ENCODE measurements at regions not wholly inside any gene's neighbourhood (a gene's known extent, or its start where the extent isn't known, plus 50 kb on each side); places are given as distances from the start of the nearest gene placed in this dataset.

- TF ChIP-seq GABPA (IDR thresholded peaks at IDR 0.05 in 1 of 2, conservative IDR thresholded peaks at IDR 0.05 in 1 of 2) (no peak), FOXA2 (IDR thresholded peaks at IDR 0.05) (no peak), RXRA (IDR thresholded peaks at IDR 0.05) (no peak), YY1 (IDR thresholded peaks at IDR 0.05) (no peak)
- TF ChIP-seq, protein P1, sequence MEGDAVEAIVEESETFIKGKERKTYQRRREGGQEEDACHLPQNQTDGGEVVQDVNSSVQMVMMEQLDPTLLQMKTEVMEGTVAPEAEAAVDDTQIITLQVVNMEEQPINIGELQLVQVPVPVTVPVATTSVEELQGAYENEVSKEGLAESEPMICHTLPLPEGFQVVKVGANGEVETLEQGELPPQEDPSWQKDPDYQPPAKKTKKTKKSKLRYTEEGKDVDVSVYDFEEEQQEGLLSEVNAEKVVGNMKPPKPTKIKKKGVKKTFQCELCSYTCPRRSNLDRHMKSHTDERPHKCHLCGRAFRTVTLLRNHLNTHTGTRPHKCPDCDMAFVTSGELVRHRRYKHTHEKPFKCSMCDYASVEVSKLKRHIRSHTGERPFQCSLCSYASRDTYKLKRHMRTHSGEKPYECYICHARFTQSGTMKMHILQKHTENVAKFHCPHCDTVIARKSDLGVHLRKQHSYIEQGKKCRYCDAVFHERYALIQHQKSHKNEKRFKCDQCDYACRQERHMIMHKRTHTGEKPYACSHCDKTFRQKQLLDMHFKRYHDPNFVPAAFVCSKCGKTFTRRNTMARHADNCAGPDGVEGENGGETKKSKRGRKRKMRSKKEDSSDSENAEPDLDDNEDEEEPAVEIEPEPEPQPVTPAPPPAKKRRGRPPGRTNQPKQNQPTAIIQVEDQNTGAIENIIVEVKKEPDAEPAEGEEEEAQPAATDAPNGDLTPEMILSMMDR (IDR thresholded peaks at IDR 0.05; ENCODE audit: low read depth, low read length, missing input control): no peak
These were observed 152.7 kb upstream of the SYNDIG1 start (continued) for GRCh38 chr20:24316731-24317130.

DNA sequence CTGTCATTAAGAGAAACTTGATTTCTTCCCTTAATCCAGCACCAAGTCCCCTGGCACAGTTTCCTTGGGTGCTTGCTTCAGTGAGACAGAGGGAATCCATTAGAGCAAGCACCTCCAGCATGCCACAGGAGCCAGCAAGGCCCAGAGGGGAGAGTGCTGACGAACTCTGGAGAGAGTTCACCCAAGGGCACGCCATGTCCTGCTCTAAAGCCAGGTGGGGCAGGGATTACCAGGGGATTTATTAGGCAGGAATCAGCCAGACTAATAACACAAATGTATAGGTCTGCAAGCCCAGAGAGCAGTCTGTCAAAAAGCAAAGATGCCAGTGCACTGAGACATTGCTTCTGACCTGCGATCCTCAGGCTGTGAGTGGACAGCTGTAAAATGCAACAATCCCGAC, 155.4 kb upstream of the SYNDIG1 start:
- no peak for TF ChIP-seq RAD21 (IDR thresholded peaks at IDR 0.05)
- TF ChIP-seq EGR1 (IDR thresholded peaks at IDR 0.05; ENCODE audit: low read depth in 2 of 2): no peak
- no peak for DNase-seq (ENCODE audit: low spot score)
- Histone ChIP-seq H3K36me3 (ENCODE audit: control insufficient read depth in 4 of 4, insufficient read depth in 3 of 4, low read depth in 1 of 4, low read length in 3 of 4) (no peaks in the 10 kb centered on the region), H3K4me1 (ENCODE audit: control insufficient read depth in 4 of 4, insufficient read depth in 4 of 4, low read length in 3 of 4) (no peaks in the 10 kb centered on the region), H3K27ac (ENCODE audit: low read depth in 1 of 2, low read length in 2 of 2) (no peak overlapping the region), H3K9me3 (ENCODE audit: control insufficient read depth in 4 of 4, low read length in 3 of 4) (peaks cover 0 to 1% (median 0%) of the 10 kb centered on the region in 4 donors), H3K9ac (ENCODE audit: low read depth in 1 of 2, low read length in 2 of 2) (no peak overlapping the region), H3K4me3 (ENCODE audit: low read depth in 1 of 3, low read length in 3 of 3) (no peak overlapping the region), H3K27me3 (ENCODE audit: control insufficient read depth in 4 of 4, insufficient read depth in 4 of 4, low read length in 3 of 4) (peaks cover 0 to 4% (median 1%) of the 10 kb centered on the region in 4 donors)
- WGBS: 78% methylated on average over 4 of the region's 4 CpGs

- no peak overlapping the region for H3K9ac ChIP-seq (ENCODE audit: low read depth in 1 of 2, low read length in 2 of 2)
- no peak overlapping the region for H3K27ac ChIP-seq (ENCODE audit: low read depth in 1 of 2, low read length in 2 of 2)
- no peak for DNase-seq (ENCODE audit: low spot score)
- H3K36me3 ChIP-seq (ENCODE audit: control insufficient read depth in 4 of 4, insufficient read depth in 3 of 4, low read depth in 1 of 4, low read length in 3 of 4): no peaks in the 10 kb centered on the region
- no peaks in the 10 kb centered on the region for H3K4me1 ChIP-seq (ENCODE audit: control insufficient read depth in 4 of 4, insufficient read depth in 4 of 4, low read length in 3 of 4)
- TF ChIP-seq RAD21 (IDR thresholded peaks at IDR 0.05) (no peak), ZBTB33 (IDR thresholded peaks at IDR 0.05) (no peak), YY1 (IDR thresholded peaks at IDR 0.05) (no peak), HNF4A (conservative IDR thresholded peaks at IDR 0.05) (no peak), JUND (IDR thresholded peaks at IDR 0.05) (no peak), HNF4G (IDR thresholded peaks at IDR 0.05) (no peak), MAX (IDR thresholded peaks at IDR 0.05) (no peak), GABPA (IDR thresholded peaks at IDR 0.05 in 1 of 2, conservative IDR thresholded peaks at IDR 0.05 in 1 of 2) (no peak), FOXA2 (IDR thresholded peaks at IDR 0.05) (no peak), SP1 (IDR thresholded peaks at IDR 0.05) (no peak), ATF3 (IDR thresholded peaks at IDR 0.05) (no peak), TAF1 (conservative IDR thresholded peaks at IDR 0.05) (no peak)
- TF ChIP-seq, protein P2, sequence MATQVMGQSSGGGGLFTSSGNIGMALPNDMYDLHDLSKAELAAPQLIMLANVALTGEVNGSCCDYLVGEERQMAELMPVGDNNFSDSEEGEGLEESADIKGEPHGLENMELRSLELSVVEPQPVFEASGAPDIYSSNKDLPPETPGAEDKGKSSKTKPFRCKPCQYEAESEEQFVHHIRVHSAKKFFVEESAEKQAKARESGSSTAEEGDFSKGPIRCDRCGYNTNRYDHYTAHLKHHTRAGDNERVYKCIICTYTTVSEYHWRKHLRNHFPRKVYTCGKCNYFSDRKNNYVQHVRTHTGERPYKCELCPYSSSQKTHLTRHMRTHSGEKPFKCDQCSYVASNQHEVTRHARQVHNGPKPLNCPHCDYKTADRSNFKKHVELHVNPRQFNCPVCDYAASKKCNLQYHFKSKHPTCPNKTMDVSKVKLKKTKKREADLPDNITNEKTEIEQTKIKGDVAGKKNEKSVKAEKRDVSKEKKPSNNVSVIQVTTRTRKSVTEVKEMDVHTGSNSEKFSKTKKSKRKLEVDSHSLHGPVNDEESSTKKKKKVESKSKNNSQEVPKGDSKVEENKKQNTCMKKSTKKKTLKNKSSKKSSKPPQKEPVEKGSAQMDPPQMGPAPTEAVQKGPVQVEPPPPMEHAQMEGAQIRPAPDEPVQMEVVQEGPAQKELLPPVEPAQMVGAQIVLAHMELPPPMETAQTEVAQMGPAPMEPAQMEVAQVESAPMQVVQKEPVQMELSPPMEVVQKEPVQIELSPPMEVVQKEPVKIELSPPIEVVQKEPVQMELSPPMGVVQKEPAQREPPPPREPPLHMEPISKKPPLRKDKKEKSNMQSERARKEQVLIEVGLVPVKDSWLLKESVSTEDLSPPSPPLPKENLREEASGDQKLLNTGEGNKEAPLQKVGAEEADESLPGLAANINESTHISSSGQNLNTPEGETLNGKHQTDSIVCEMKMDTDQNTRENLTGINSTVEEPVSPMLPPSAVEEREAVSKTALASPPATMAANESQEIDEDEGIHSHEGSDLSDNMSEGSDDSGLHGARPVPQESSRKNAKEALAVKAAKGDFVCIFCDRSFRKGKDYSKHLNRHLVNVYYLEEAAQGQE (IDR thresholded peaks at IDR 0.05): no peak
- no peaks in the 10 kb centered on the region for H3K9me3 ChIP-seq (ENCODE audit: control insufficient read depth in 4 of 4, low read length in 3 of 4)
- H3K27me3 ChIP-seq (ENCODE audit: control insufficient read depth in 4 of 4, insufficient read depth in 4 of 4, low read length in 3 of 4): peaks cover 0 to 4% (median 1%) of the 10 kb centered on the region in 4 donors
- no peak overlapping the region for H3K4me3 ChIP-seq (ENCODE audit: low read depth in 1 of 3, low read length in 3 of 3)
- WGBS: 68% methylated on average over 2 of the region's 2 CpGs
These were observed 159.8 kb upstream of the SYNDIG1 start for GRCh38 chr20:24309596-24309995.
